ENCODE measurements at regions not wholly inside any gene's neighbourhood (a gene's known extent, or its start where the extent isn't known, plus 50 kb on each side); places are given as distances from the start of the nearest gene placed in this dataset.
"Not testable (repeated sequence)": the region's sequence is repeated elsewhere in the genome, so short reads cannot be mapped to it uniquely, and the experiment has no call there.

DNA sequence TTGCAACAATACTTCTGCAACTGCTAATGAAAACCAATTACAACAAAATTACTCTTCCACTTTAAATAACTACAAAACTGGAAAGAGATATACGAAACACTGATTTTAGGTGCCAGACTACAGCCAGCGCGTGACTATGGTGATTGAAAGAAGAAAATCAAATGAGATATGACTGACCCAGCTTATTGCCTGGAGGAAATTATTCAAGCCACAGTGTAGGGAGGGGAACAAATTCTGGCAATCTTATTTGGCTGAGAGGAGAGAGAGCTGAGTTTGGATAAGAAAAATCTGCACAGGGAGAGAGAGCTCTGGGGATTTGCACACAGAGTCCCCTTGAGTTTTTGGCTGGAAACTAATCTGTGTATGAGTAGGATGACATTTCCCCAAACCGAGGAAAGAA lies 470.3 kb upstream of the FRG2C start:
- H3K27ac ChIP-seq, result no peak overlapping the region
- no peaks in the 10 kb centered on the region for H3K36me3 ChIP-seq
- peaks cover 2% of the 10 kb centered on the region for H3K27me3 ChIP-seq
- no peaks in the 10 kb centered on the region for H3K4me1 ChIP-seq
- TF ChIP-seq, protein P1, sequence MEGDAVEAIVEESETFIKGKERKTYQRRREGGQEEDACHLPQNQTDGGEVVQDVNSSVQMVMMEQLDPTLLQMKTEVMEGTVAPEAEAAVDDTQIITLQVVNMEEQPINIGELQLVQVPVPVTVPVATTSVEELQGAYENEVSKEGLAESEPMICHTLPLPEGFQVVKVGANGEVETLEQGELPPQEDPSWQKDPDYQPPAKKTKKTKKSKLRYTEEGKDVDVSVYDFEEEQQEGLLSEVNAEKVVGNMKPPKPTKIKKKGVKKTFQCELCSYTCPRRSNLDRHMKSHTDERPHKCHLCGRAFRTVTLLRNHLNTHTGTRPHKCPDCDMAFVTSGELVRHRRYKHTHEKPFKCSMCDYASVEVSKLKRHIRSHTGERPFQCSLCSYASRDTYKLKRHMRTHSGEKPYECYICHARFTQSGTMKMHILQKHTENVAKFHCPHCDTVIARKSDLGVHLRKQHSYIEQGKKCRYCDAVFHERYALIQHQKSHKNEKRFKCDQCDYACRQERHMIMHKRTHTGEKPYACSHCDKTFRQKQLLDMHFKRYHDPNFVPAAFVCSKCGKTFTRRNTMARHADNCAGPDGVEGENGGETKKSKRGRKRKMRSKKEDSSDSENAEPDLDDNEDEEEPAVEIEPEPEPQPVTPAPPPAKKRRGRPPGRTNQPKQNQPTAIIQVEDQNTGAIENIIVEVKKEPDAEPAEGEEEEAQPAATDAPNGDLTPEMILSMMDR (IDR thresholded peaks at IDR 0.05), result no peak
- no peak for TF ChIP-seq EP300 (IDR thresholded peaks at IDR 0.05)
- TF ChIP-seq POLR2A (IDR thresholded peaks at IDR 0.05), result no peak
- TF ChIP-seq POLR2AphosphoS5 (IDR thresholded peaks at IDR 0.05), result no peak
- WGBS, result 46% methylated on average over 4 of the region's 4 CpGs
- H3K4me3 ChIP-seq, result no peak overlapping the region
- H3K9me3 ChIP-seq, result no peaks in the 10 kb centered on the region
- no peak for DNase-seq (ENCODE audit: low spot score in 2 of 2)

DNA sequence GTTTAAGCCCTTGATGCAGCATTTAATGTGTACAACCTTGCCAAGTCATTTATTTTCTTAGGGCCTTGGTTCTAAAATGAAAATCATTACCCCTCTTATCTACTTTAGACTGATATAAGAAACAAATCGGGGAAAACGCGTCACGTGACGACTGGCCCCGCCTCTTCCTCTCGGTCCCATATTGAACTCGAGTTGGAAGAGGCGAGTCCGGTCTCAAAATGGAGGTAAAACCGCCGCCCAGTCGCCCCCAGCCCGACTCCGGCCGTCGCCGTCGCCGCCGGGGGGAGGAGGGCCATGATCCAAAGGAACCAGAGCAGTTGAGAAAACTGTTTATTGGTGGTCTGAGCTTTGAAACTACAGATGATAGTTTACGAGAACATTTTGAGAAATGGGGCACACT lies 449.8 kb upstream of the FRG2C start:
- H3K9me3 ChIP-seq; H3K36me3 ChIP-seq; DNase-seq (ENCODE audit: low spot score in 2 of 2); H3K27me3 ChIP-seq; H3K4me3 ChIP-seq; H3K4me1 ChIP-seq; H3K27ac ChIP-seq: not testable (repeated sequence)
- WGBS, result 96% methylated on average over 22 of the region's 22 CpGs

DNA sequence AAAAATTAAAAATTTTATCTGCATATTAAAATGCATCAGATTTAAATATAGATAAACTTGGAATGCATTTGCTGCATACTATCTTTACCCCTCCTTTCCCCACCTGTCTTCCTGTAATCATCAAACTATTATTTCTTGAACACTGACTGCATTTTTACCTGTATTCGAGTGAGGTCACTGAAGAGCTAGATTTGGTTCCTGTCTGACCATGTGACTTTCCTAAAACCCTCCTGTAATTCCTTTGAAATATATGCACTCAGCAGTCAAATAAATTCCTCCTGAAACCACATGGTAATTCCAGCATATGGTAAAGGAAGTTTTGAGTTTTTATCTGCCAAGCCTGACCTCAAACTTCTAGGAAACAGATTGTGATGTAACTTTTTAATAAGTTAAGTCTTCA lies 445.6 kb upstream of the FRG2C start:
- no peak for DNase-seq (ENCODE audit: low spot score in 2 of 2)
- no peak overlapping the region for H3K4me3 ChIP-seq
- H3K27ac ChIP-seq, result no peak overlapping the region
- TF ChIP-seq POLR2A (IDR thresholded peaks at IDR 0.05) (no peak), EP300 (IDR thresholded peaks at IDR 0.05) (no peak), POLR2AphosphoS5 (IDR thresholded peaks at IDR 0.05) (no peak)
- TF ChIP-seq, protein P1 (IDR thresholded peaks at IDR 0.05), result no peak
- H3K36me3 ChIP-seq, result no peaks in the 10 kb centered on the region
- H3K9me3 ChIP-seq, result no peaks in the 10 kb centered on the region
- WGBS, result 35% methylated on average over 1 of the region's 1 CpG
- H3K27me3 ChIP-seq, result no peaks in the 10 kb centered on the region
- no peaks in the 10 kb centered on the region for H3K4me1 ChIP-seq

DNA sequence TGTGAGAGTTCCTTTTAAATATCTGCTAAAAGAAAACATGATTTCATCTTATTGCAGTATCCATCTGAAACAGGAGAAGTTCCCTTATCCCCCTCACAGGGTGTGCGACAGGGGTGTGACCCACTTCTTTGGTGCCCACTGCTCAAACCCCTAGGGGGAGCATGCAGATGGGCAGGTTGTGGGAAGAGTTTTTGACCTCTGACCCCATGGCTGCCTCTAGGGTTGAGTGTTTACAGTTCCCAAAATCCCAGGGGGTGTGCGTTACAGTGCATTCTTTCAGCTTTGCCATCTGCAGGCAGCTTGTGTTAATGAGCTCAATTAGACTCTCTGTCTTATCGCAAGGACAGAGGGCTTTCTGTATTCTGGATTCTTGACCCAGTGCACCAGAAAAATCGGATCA lies 443.2 kb upstream of the FRG2C start:
- Histone ChIP-seq H3K27ac (no peak overlapping the region), H3K4me3 (no peak overlapping the region), H3K9me3 (no peaks in the 10 kb centered on the region), H3K4me1 (no peaks in the 10 kb centered on the region), H3K36me3 (no peaks in the 10 kb centered on the region), H3K27me3 (no peaks in the 10 kb centered on the region)
- WGBS, result 75% methylated on average over 4 of the region's 4 CpGs
- DNase-seq (ENCODE audit: low spot score in 2 of 2), result no peak
- no peak for TF ChIP-seq EP300 (IDR thresholded peaks at IDR 0.05)
- TF ChIP-seq POLR2AphosphoS5 (IDR thresholded peaks at IDR 0.05), result no peak
- no peak for TF ChIP-seq POLR2A (IDR thresholded peaks at IDR 0.05)
- TF ChIP-seq, protein P1 (IDR thresholded peaks at IDR 0.05), result no peak

DNA sequence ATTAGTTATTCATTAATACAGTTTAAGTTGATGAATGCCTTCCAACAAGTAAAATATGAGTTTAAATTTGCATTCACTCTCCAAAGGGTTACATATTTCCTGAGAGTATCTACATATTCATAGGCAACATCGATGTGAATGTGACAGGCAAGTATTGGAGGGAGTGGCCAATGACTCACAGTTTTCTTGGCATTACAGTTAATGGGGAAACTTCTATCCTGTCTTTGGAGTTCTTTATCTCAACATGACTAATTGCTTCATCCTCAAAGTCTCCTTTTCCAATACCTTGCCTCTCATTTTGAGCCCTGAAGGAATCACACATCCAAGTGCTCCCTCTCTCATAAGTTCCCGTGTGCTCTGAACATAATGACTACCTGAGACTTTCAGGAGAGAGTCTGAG lies 439.7 kb upstream of the FRG2C start:
- no peak overlapping the region for H3K27ac ChIP-seq
- no peaks in the 10 kb centered on the region for H3K9me3 ChIP-seq
- no peaks in the 10 kb centered on the region for H3K4me1 ChIP-seq
- no peak for DNase-seq (ENCODE audit: low spot score in 2 of 2)
- H3K36me3 ChIP-seq, result no peaks in the 10 kb centered on the region
- TF ChIP-seq POLR2A (IDR thresholded peaks at IDR 0.05) (no peak), EP300 (IDR thresholded peaks at IDR 0.05) (no peak), POLR2AphosphoS5 (IDR thresholded peaks at IDR 0.05) (no peak)
- TF ChIP-seq, protein P1 (IDR thresholded peaks at IDR 0.05), result no peak
- 24% methylated on average over 2 of the region's 2 CpGs for WGBS
- peaks cover 2% of the 10 kb centered on the region for H3K27me3 ChIP-seq
- H3K4me3 ChIP-seq, result no peak overlapping the region

DNA sequence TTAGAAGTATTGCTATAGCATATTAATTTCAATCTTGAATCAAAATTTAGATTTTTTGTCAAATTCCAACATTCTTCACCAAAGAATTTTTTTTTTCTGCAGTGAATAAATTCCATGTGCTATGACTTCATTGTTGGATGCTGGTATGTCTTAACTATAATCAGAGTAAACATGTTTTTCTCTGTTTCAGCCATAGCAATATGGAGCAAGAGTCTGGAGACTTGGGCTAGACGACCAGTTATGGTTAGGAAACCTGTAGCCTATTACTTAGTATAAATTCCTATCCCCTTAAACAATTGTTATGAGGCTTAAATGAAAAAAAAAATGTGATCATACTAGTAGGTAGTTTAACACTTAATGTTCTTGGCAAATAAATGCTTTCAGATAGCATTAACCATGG lies 431.9 kb upstream of the FRG2C start:
- no peak overlapping the region for H3K27ac ChIP-seq
- TF ChIP-seq, protein P1 (IDR thresholded peaks at IDR 0.05), result no peak
- no peak for TF ChIP-seq POLR2A (IDR thresholded peaks at IDR 0.05)
- TF ChIP-seq EP300 (IDR thresholded peaks at IDR 0.05), result no peak
- TF ChIP-seq POLR2AphosphoS5 (IDR thresholded peaks at IDR 0.05), result no peak
- no peaks in the 10 kb centered on the region for H3K4me1 ChIP-seq
- H3K27me3 ChIP-seq, result peaks cover 4% of the 10 kb centered on the region
- no peaks in the 10 kb centered on the region for H3K9me3 ChIP-seq
- no peak overlapping the region for H3K4me3 ChIP-seq
- 49% methylated on average over 1 of the region's 1 CpG for WGBS
- no peaks in the 10 kb centered on the region for H3K36me3 ChIP-seq
- no peak for DNase-seq (ENCODE audit: low spot score in 2 of 2)

All from suprapubic skin (tissue), 4 donors.